Prostate gland (tissue), 2 donors: ENCODE measurements at regions not wholly inside any gene's neighbourhood (a gene's known extent, or its start where the extent isn't known, plus 50 kb on each side); places are given as distances from the start of the nearest gene placed in this dataset.

Source experiments
- CTCF ChIP-seq, 4 experiments: fragments of 200-600 bp in 2 of 4; fragments of 450-650 bp in 2 of 4; sonication (generic) in 2 of 4; IDR thresholded peaks; 1 replicate in 3 of 4; 2 replicates in 1 of 4; pipeline ENCODE4 v1.5.1; 2016 to 2019; ENCODE audit warnings: antibody characterized with exemption in 4 of 4, mild to moderate bottlenecking in 2 of 4, moderate library complexity in 2 of 4
- POLR2A ChIP-seq: fragments of 450-650 bp; IDR thresholded peaks from one replicate; pipeline ENCODE4 v1.6.1; 2016; ENCODE audit warnings: antibody characterized with exemption, mild to moderate bottlenecking
- POLR2AphosphoS5 ChIP-seq: sonication (generic); formaldehyde crosslinking; IDR thresholded peaks from one replicate; pipeline ENCODE4 v1.6.1; 2017; ENCODE audit warnings: antibody characterized with exemption

GRCh38 chr1:70583522-70583921, 172.5 kb downstream of the CTH start:
- no peak for TF ChIP-seq CTCF (IDR thresholded peaks at IDR 0.05)
- TF ChIP-seq POLR2AphosphoS5, result no peak
- TF ChIP-seq POLR2A, result no peak
